K562 (cell line): ENCODE measurements at regions not wholly inside any gene's neighbourhood (a gene's known extent, or its start where the extent isn't known, plus 50 kb on each side); places are given as distances from the start of the nearest gene placed in this dataset.

Source experiments
- CHD7 ChIP-seq: fragments of 200-600 bp; sonication (generic); IDR thresholded peaks from one replicate; pipeline ENCODE4 v1.6.1; 2012; ENCODE audit warnings: mild to moderate bottlenecking, low read depth, low read length, inconsistent platforms
- EP300 ChIP-seq: IDR thresholded peaks from 2 replicates; pipeline ENCODE4 v1.6.1; 2012; ENCODE audit warnings: low read length, improper control_type of control experiment
- FOXO4 ChIP-seq: fragments of 450-650 bp; formaldehyde crosslinking; IDR thresholded peaks from 2 replicates; pipeline ENCODE4 v1.4.0; 2020; ENCODE audit warnings: mild to moderate bottlenecking, moderate library complexity
- MBD1 ChIP-seq: fragments of 250-450 bp; sonication (Bioruptor Pico); IDR thresholded peaks from 2 replicates; pipeline ENCODE4 v1.8.0; 2022; ENCODE audit warnings: inconsistent platforms
- NR3C1 ChIP-seq: sonication (generic); formaldehyde crosslinking; IDR thresholded peaks from 2 replicates; pipeline ENCODE4 v1.8.1; 2022; ENCODE audit warnings: missing genetic modification reagents
- SAP30 ChIP-seq: fragments of 200-600 bp; sonication (generic); IDR thresholded peaks from 2 replicates; pipeline ENCODE4 v1.6.1; 2012; ENCODE audit warnings: borderline replicate concordance, low read depth, mild to moderate bottlenecking, moderate library complexity, low read length, control low read depth, inconsistent platforms; ENCODE audit not compliant: insufficient read depth, poor library complexity, severe bottlenecking
- SIN3A ChIP-seq, 2 experiments: fragments of 150-350 bp in 1 of 2; IDR thresholded peaks; 2 replicates each; pipeline ENCODE4 v1.6.1; 2011 to 2016; ENCODE audit warnings: borderline replicate concordance in 2 of 2, low read depth in 2 of 2, low read length in 2 of 2, mild to moderate bottlenecking in 2 of 2, moderate library complexity in 2 of 2; ENCODE audit not compliant: control insufficient read depth in 1 of 2
- SNRNP70 ChIP-seq: fragments of 200-400 bp; formaldehyde crosslinking; optimal IDR thresholded peaks from 2 replicates; pipeline ENCODE3; 2017; ENCODE audit warnings: low read depth, low read length
- STAT5A ChIP-seq: IDR thresholded peaks from 2 replicates; pipeline ENCODE4 v1.6.1; 2012; ENCODE audit warnings: low read length, inconsistent platforms, borderline replicate concordance
- TEAD1 ChIP-seq, 2 experiments: fragments of 450-650 bp in 1 of 2; sonication (generic) in 1 of 2; formaldehyde crosslinking; IDR thresholded peaks; 2 replicates each; pipeline versions ENCODE4 v1.4.0 to v1.8.0; 2020 to 2022; ENCODE audit warnings: mild to moderate bottlenecking in 2 of 2, missing genetic modification reagents in 1 of 2
- ZFX ChIP-seq: sonication (generic); formaldehyde crosslinking; IDR thresholded peaks from 2 replicates; pipeline ENCODE4 v1.8.0; 2022; ENCODE audit warnings: mild to moderate bottlenecking, missing genetic modification reagents, moderate library complexity
- ZNF431 ChIP-seq: sonication (generic); formaldehyde crosslinking; IDR thresholded peaks from 2 replicates; pipeline ENCODE4 v1.8.0; 2022; ENCODE audit warnings: mild to moderate bottlenecking, missing genetic modification reagents

- TF ChIP-seq CHD7, result no peak
- TF ChIP-seq SAP30, result no peak
- no peak for TF ChIP-seq SNRNP70
- TF ChIP-seq ZFX, result peak; percentile 64; the same call in 1 of the 2 replicates
- no peak for TF ChIP-seq SIN3A (IDR thresholded peaks at IDR 0.05; ENCODE audit: borderline replicate concordance in 2 of 2, control insufficient read depth in 1 of 2, low read depth in 2 of 2, low read length in 2 of 2)
- peak; percentile 69; the same call in 1 of the 2 replicates for TF ChIP-seq STAT5A
- 0 out of 2 replicates have a peak, but pooled peaks have one; percentile 15 for TF ChIP-seq ZNF431
- no peak for TF ChIP-seq FOXO4 (CRISPR knock-in tag)
- no peak for TF ChIP-seq NR3C1 (CRISPR knock-in tag)
- no peak for TF ChIP-seq MBD1 (CRISPR knock-in tag)
- peak; percentile 98 for TF ChIP-seq EP300
- no peak for TF ChIP-seq TEAD1 (CRISPR knock-in tag; IDR thresholded peaks at IDR 0.05)
Measured at GRCh38 chrX:40172401-40173142, 74.8 kb upstream of the BCOR start (continued).
